Fibroblast of peridontal ligament (primary cell): ENCODE measurements at regions not wholly inside any gene's neighbourhood (a gene's known extent, or its start where the extent isn't known, plus 50 kb on each side); places are given as distances from the start of the nearest gene placed in this dataset.

Source experiments
- DNase-seq: peaks from one replicate; pipeline ENCODE4 v3.0.0-alpha.2; 2010; ENCODE audit errors: extremely low read depth

- DNase-seq: no peak
Measured at GRCh38 chr13:34412817-34413375, 529.2 kb upstream of the NBEA start.

- DNase-seq: no peak
Measured at GRCh38 chr13:34413538-34414210, 528.4 kb upstream of the NBEA start.

- DNase-seq: no peak
Measured at GRCh38 chr13:34414616-34415015, 527.5 kb upstream of the NBEA start.

- DNase-seq: peak; percentile 63
Measured at GRCh38 chr13:34416971-34417380, 525.1 kb upstream of the NBEA start.

- DNase-seq: no peak
Measured at GRCh38 chr13:34417896-34418295, 524.2 kb upstream of the NBEA start.

- DNase-seq: no peak
Measured at GRCh38 chr13:34419025-34419424, 523.0 kb upstream of the NBEA start.

- no peak for DNase-seq
Measured at GRCh38 chr13:34419755-34420154, 522.3 kb upstream of the NBEA start.

GRCh38 chr13:34420702-34421346 is 521.2 kb upstream of the NBEA start:
- DNase-seq: no peak

- DNase-seq: no peak
Measured at GRCh38 chr13:34421347-34421719, 520.7 kb upstream of the NBEA start.

GRCh38 chr13:34421858-34422475 is 520.1 kb upstream of the NBEA start:
- DNase-seq: no peak

GRCh38 chr13:34422956-34423355 is 519.1 kb upstream of the NBEA start:
- DNase-seq: no peak

- no peak for DNase-seq
Measured at GRCh38 chr13:34425327-34425949, 516.6 kb upstream of the NBEA start.

- no peak for DNase-seq
Measured at GRCh38 chr13:34428911-34429310, 513.2 kb upstream of the NBEA start.

GRCh38 chr13:34430294-34430693 is 511.8 kb upstream of the NBEA start:
- peak; percentile 23 for DNase-seq

GRCh38 chr13:34431827-34432581 is 510.1 kb upstream of the NBEA start:
- no peak for DNase-seq

- DNase-seq: peak; percentile 45
Measured at GRCh38 chr13:34435338-34435737, 506.7 kb upstream of the NBEA start.

- no peak for DNase-seq
Measured at GRCh38 chr13:34437873-34438272, 504.2 kb upstream of the NBEA start.

- DNase-seq: no peak
Measured at GRCh38 chr13:34452831-34453230, 489.2 kb upstream of the NBEA start.

- peak; percentile 54 for DNase-seq
Measured at GRCh38 chr13:34458756-34459715, 483.0 kb upstream of the NBEA start.

GRCh38 chr13:34459856-34460255 is 482.2 kb upstream of the NBEA start:
- no peak for DNase-seq

GRCh38 chr13:34462843-34463242 is 479.2 kb upstream of the NBEA start:
- DNase-seq: peak; percentile 33
